Esophagus squamous epithelium (tissue), 4 donors: ENCODE measurements at regions not wholly inside any gene's neighbourhood (a gene's known extent, or its start where the extent isn't known, plus 50 kb on each side); places are given as distances from the start of the nearest gene placed in this dataset.

Experiments used
- POLR2A ChIP-seq, 4 donors: fragments of 450-650 bp; IDR thresholded peaks; one replicate each; pipeline ENCODE4 v1.6.1; 2017; ENCODE audit warnings: antibody characterized with exemption in 4 of 4, mild to moderate bottlenecking in 4 of 4, moderate library complexity in 3 of 4
- TF ChIP-seq, protein P1 (sequence below), 6 experiments: fragments of 450-650 bp in 4 of 6; fragments of 200-600 bp in 2 of 6; sonication (generic) in 2 of 6; IDR thresholded peaks; one replicate each; pipeline ENCODE4 v1.5.1; 2016 to 2019; ENCODE audit warnings: antibody characterized with exemption in 6 of 6, mild to moderate bottlenecking in 4 of 6, moderate library complexity in 4 of 6

DNA sequence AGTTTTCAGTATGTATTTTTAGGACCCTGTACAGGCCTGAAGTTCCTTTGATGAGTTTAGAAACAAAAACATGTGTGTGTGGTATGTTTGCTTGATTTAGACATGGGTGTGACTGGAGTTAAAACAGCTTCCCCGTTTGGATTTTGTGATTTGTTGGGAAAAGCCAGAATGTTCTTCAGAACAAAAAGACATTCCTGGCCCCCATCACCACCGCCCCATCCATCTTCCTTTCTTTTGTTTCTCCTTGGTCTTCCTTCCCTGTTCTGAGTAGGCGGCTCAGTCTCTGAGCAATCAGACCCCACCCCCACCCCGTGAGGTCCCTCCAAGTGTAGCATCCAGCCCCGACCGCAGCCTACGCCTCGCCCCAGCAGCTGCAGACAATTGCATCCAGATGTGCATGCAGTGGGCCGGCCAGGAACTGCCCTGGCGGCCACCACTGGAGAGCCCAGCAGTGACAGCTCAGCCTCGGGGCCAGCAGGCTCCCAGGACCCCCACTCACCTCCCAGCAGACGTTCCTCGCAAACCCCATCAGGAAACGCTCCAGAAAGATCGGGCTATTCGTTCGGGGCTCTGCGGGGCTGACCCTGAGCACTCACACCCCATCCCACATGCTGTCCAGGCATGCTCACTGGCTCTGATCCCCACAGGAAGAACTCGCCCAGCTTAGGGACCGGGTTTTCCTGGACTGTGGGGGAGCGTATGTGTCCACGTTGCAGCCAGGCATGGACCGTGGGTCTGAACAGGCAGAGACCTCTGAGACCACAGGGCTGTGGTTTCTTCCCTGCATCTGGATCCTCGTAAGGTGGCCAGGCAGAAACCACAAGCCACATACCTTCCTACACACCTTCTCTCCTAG is 99.8 kb upstream of the CDH5 start:
- no peak for TF ChIP-seq POLR2A (IDR thresholded peaks at IDR 0.05)
- TF ChIP-seq, protein P1, sequence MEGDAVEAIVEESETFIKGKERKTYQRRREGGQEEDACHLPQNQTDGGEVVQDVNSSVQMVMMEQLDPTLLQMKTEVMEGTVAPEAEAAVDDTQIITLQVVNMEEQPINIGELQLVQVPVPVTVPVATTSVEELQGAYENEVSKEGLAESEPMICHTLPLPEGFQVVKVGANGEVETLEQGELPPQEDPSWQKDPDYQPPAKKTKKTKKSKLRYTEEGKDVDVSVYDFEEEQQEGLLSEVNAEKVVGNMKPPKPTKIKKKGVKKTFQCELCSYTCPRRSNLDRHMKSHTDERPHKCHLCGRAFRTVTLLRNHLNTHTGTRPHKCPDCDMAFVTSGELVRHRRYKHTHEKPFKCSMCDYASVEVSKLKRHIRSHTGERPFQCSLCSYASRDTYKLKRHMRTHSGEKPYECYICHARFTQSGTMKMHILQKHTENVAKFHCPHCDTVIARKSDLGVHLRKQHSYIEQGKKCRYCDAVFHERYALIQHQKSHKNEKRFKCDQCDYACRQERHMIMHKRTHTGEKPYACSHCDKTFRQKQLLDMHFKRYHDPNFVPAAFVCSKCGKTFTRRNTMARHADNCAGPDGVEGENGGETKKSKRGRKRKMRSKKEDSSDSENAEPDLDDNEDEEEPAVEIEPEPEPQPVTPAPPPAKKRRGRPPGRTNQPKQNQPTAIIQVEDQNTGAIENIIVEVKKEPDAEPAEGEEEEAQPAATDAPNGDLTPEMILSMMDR (IDR thresholded peaks at IDR 0.05), result no peak
